CD4-positive, alpha-beta T cell treated with Interleukin-15 for 4 hours (primary cell): ENCODE measurements at regions not wholly inside any gene's neighbourhood (a gene's known extent, or its start where the extent isn't known, plus 50 kb on each side); places are given as distances from the start of the nearest gene placed in this dataset.

Source experiments
- DNase-seq: peaks from one replicate; pipeline ENCODE4 v3.0.0-alpha.2; 2020; ENCODE audit warnings: low spot score

GRCh38 chr9:108676355-108676754 is 179.4 kb downstream of the ACTL7B start:
- DNase-seq = no peak

GRCh38 chr9:108675708-108676107 is 180.1 kb downstream of the ACTL7B start:
- DNase-seq = no peak

DNA sequence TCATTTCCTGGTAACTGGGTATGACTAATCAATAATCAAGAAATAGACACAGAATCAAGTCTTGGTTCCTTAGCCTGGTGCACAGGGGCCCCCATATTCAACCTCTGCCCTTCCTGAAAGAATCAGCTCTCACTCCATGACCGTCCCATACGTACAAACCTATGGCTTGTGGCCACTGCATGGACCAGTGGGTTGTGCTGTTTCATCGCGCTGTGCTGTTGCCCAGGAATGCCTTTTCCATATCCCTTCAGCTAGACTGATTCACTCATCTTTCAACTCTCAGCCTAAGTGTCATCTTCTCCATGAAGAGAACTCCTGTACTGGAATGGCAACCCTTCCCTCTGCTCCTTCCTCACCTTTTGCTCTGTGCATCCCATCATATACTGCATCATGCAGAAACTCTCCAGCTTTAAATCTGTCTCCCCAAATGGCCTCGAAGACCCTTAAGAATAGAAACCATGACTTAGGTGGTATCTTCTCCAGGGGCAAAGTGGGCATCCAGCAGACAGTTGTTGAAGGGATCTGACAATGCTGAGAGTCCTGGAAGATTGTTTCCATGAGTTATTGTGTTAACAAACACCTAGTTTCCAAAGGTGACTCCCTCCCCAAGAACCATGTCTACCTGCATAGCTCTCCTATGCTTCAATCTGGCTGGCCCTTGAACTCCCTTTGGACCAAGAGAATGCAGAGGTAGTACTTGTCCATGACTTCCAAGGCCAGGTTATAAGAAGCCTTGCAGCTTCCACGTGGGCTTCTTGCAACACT is 180.8 kb downstream of the ACTL7B start:
- no peak for DNase-seq

DNA sequence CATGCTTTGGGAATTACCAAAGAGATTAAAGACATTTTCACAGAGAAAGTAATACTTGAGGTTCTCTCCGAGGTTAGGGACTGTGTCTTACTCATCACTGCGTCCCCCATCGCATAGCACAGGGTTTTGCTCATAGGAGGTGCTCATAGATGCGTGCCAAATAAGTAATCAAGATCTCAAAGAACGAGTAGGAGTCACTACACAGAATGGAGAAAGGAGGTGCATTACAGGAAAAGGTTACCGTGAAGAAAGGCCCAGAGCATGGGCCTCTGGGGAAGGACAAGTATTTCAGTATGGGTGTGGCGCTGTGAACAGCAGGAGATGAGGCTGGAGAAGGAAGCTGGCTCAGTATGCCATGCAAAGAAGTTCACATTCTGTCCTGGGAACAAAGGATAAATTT is 182.4 kb downstream of the ACTL7B start:
- no peak for DNase-seq

DNA sequence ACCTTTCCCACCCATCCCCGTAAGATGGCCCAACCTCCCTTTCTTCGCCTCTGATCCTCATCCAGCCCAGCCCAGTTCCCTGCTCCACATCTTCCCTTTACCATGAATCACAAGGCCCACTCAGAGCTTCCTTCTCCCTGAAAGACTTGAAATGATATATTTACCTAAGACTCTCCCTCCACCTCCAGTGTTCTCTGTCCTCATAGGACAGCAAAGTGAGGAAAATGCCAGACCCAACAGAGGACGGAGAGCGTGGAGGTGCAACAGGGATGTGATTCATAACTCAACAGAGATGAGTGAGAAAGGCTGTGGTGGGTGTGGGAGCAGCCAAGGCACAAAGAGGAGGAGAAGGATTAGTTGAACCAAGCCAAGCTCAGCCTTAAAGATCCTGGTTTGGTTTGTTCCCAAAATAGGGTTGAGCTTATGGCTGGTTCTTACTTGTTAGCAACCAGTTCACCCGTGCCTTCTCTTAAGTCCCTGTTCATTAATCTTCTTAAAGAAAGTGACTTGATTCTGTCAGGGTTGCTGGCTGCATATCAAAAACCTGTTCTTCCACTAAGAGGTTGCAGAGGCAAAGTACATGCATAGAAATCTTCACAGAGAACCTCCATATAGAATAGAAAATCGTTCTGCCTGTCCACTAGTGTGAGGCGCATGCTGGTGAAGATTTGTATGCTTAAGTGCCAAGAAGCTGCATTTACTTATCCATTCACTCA is 183.2 kb downstream of the ACTL7B start:
- no peak for DNase-seq

- no peak for DNase-seq
Measured at GRCh38 chr9:108671794-108672193, 184.0 kb downstream of the ACTL7B start.

- no peak for DNase-seq
Measured at GRCh38 chr9:108671176-108671575, 184.6 kb downstream of the ACTL7B start.

DNA sequence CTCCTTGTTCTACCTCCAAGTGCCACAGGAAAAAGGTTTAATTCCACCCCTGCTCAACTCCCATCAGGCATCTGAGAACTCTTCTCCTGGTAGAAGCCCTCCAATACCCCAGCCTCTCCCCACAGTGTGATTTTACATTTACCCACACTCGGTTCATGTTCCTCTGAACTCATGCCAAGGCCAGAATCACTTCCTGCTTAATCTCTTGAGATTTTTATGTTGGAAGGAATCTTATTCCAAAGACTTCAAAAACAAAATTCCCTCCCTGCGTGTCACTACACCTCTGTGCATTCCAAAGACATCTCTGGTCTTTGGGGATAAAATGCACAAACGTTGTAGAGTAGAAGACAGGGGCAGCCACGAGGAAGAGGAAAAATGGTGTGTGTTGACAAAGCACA is 186.8 kb downstream of the ACTL7B start:
- no peak for DNase-seq

DNA sequence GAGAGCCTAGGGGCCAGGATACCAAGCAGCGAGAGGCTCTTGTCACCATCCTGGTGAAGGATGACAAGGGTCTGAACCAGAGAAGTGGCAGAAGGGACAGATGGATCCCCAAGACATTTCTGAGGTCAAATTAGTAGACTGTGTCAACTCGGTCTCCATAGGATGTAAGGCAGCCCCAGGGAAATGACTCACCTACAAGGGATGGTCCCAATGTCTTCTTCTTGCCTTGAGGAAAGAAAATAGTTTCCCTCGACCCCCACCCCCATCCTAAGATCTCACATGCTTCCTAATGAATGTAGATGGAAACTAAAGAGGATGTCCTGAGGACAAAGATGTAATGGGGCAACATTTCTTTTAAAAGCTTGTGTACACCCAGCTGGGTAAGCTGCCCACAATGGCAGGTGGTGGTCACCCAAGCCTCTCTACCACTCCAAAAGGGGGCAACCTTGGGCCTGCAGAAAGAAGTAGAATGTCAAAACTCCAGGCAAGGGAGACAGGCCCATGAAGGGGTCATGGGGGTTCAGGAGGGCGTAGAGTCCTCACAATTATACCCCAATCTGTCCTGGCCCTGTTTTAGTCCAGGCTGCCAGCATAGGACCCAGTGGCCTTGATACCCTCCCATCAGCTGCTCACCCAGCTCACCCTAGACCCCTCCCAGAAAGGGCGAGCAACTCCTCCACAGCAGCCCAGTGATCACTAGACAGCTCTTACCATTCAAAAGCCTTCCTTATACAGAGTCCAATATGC is 187.4 kb downstream of the ACTL7B start:
- DNase-seq = no peak

GRCh38 chr9:108666240-108666784 is 189.5 kb downstream of the ACTL7B start:
- no peak for DNase-seq

DNA sequence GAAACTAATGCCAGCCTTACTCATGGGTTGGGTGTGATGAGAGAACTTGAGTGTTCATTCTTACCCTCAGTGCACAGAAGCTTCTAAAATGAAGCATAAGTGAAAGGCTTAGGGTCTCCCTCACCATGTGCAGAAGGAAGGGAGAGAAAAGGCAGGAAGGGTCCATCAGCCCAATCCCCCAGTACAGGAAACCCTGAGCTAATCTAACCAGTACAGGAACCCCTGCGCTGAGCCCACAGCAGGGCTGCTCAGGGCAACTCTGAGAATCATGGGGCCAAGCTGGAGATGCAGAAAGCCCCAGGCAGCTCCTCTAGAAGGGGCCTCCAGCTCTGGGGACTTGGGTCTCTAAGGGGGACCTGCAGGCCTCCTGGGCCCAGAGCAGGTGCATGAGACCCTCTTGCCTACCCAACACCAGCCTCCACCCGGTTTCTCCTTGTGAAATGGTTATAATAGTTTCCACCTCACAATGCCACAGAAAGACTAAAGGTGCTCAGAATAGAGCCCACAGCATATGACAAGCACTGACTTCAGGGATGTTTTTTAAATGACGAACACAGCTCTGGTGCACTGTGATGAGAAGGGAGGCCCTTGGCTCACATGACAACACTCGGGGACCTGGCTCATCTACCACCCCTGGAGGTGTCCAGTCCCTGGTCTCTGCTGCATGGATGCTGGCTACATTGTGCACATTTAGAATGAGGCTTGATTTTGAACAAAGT is 190.1 kb downstream of the ACTL7B start:
- no peak for DNase-seq

GRCh38 chr9:108664309-108665255 is 191.2 kb downstream of the ACTL7B start:
- DNase-seq = no peak

DNA sequence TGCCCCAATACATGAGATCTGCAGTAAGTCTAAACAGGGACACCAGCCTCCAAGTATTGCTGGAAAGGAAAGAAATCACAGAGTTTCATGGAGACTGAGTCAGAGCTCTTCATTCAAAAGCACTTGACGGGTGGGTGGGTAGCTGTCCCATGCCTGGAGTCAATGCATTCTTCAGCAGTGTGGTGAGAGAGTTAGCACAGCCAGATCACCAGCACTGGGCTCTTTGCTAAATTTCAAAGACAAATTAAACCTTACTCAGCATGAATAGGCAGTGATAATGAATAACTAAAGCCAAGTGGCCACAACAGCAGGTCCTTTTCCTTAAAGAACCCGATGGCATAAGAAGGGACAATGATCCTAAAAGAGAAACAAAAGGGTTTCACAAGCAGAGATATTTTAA is 192.4 kb downstream of the ACTL7B start:
- DNase-seq = no peak

GRCh38 chr9:108662956-108663355 is 192.8 kb downstream of the ACTL7B start:
- DNase-seq = no peak

- DNase-seq = no peak
Measured at GRCh38 chr9:108662091-108662875, 193.5 kb downstream of the ACTL7B start.

DNA sequence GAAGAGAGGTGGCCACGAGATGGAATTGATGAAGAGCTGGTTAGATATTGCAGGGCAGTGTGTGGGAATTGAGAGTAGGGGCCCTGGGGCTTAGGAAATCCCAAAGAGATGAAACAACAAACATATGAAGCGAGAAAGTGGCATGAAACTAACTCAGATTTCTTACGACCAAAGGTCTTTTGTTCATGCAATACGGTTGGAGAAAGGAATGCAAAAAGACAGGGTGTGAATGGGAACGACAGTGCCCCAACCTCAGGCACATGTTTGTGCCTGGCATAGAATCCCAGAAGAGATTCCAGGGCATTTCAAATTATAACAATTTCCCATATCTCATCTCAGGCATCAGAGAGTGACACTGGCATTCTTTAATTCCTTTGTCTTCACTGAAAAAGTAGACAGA is 199.2 kb downstream of the ACTL7B start:
- DNase-seq = no peak

DNA sequence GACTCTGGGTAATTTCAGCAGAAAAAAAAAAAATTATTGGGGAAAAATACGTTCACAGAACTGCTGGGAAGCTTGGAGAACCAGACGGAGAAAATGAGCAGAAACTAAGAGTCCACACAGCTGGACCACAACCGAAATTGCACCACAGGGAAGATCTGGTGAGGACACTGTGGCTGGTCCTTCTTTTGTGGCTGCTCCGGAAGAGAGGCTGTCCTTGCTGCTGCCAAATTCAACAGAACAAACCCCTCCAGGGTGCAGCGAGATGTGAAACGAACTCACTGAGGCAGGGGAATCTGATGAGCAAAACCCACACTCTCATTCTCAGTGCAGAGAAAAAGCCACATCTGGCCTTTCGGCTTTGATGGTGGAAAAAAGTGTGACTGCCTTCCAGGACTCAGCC is 200.0 kb downstream of the ACTL7B start:
- DNase-seq = no peak

DNA sequence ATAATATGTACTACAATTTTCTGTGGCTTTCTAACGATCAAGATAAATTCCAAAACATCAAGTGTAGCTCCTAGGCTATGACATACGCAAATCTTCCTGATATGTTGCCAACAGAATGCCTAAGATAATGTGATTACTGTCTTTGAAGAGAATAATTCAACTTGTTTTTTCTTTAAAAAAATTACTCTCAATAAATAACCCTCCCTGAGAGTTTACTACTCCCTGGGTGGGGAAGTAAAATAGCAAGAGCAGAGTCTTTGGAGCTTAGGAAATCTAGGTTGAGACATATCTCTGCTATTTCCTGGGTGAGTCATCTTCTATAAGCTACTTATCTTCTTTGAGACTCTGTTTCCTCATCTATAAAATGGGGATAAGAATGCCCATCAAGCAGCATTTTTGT is 201.2 kb downstream of the ACTL7B start:
- no peak for DNase-seq

DNA sequence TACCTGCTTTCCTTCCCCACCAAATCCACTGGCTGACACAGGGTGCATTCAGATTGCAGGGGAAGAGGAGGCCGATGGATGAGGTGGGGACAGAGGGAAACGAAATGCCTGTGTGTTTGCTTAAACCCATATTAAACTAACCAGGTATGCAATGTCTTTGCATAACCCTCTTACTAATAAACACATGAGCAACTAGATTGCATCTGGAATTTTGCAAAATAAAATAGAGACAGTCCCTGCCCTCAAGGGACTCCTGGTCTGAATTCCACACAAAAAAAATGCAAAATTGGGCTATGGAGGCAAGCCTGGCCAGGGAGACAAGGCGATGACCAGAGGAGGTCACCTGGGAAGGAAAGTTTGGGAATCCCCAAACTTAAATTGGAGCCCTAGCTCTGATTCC is 202.9 kb downstream of the ACTL7B start:
- DNase-seq = no peak

DNA sequence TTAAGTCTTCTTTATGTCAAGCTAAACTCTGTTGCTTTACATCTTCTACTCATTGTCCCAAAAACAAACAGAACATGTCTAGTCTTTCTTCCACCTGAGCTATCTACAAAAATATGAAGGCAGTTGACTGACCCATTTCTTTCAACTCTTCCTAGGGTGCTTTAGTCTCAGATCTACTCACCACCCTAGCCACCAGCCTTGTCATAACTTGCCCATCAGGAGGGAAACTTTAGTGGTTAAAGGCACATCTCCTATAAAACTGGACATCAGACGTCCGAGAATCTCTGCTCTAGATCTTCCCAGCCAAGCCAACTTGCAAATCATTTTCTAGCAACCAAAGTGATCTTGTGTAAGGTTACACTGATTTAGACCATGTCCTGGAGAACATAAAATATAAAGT is 205.0 kb downstream of the ACTL7B start:
- DNase-seq = no peak
